CD4-positive, alpha-beta T cell treated with Interferon gamma for 1 hour (primary cell): ENCODE measurements at regions not wholly inside any gene's neighbourhood (a gene's known extent, or its start where the extent isn't known, plus 50 kb on each side); places are given as distances from the start of the nearest gene placed in this dataset.

Source experiments
- DNase-seq: peaks from one replicate; pipeline ENCODE4 v3.0.0-alpha.2; 2020

GRCh38 chr20:21575981-21576740 lies 62.3 kb upstream of the NKX2-2 start:
- DNase-seq = no peak

GRCh38 chr20:21575167-21575566 lies 61.3 kb upstream of the NKX2-2 start:
- no peak for DNase-seq

- DNase-seq = no peak
Measured at GRCh38 chr20:21574443-21574842, 60.6 kb upstream of the NKX2-2 start.

GRCh38 chr20:21573259-21573658 lies 59.4 kb upstream of the NKX2-2 start:
- no peak for DNase-seq

GRCh38 chr20:21571841-21572690 lies 58.2 kb upstream of the NKX2-2 start:
- DNase-seq = no peak

- DNase-seq = no peak
Measured at GRCh38 chr20:21570285-21570992, 56.6 kb upstream of the NKX2-2 start.

- DNase-seq = no peak
Measured at GRCh38 chr20:21569586-21569985, 55.7 kb upstream of the NKX2-2 start.

GRCh38 chr20:21564127-21564773 lies 50.4 kb upstream of the NKX2-2 start:
- DNase-seq = no peak
